GM23338 (cell line): ENCODE measurements at regions not wholly inside any gene's neighbourhood (a gene's known extent, or its start where the extent isn't known, plus 50 kb on each side); places are given as distances from the start of the nearest gene placed in this dataset.

ENCODE experiments used
- ATAC-seq: fragments of 200-7000 bp; cut with Tn5 transposase; 3 replicates; pipeline ENCODE4 v1.9.1; 2020
- DNase-seq: peaks from one replicate; pipeline ENCODE4 v3.0.0-alpha.2; 2015; ENCODE audit warnings: low spot score
- H2AFZ ChIP-seq: fragments of 200-600 bp; sonication (generic); 2 replicates; pipeline ENCODE4 v1.8.0; 2016; ENCODE audit warnings: antibody characterized with exemption, mild to moderate bottlenecking, moderate library complexity
- H3F3A ChIP-seq: fragments of 200-600 bp; sonication (generic); replicated peaks from 2 replicates; pipeline ENCODE4 v1.8.0; 2017; ENCODE audit warnings: antibody characterized with exemption, mixed run types, low read depth
- H3K27ac ChIP-seq: fragments of 200-600 bp; sonication (generic); 2 replicates; pipeline ENCODE4 v1.6.1; 2016; ENCODE audit warnings: low read depth
- H3K27me3 ChIP-seq: fragments of 200-600 bp; sonication (generic); 2 replicates; pipeline ENCODE4 v1.8.0; 2016; ENCODE audit warnings: mild to moderate bottlenecking, mixed run types, moderate library complexity; ENCODE audit not compliant: insufficient read depth
- H3K36me3 ChIP-seq: fragments of 200-600 bp; sonication (generic); 2 replicates; pipeline ENCODE4 v1.8.0; 2016; ENCODE audit warnings: mild to moderate bottlenecking; ENCODE audit not compliant: insufficient read depth
- H3K4me1 ChIP-seq: fragments of 200-600 bp; sonication (generic); 2 replicates; pipeline ENCODE4 v1.8.0; 2016; ENCODE audit warnings: mild to moderate bottlenecking, moderate library complexity; ENCODE audit not compliant: insufficient read depth
- H3K4me2 ChIP-seq: fragments of 200-600 bp; sonication (generic); 2 replicates; pipeline ENCODE4 v1.7.1; 2017; ENCODE audit warnings: mixed run types
- H3K4me3 ChIP-seq: fragments of 200-600 bp; sonication (generic); 2 replicates; pipeline ENCODE4 v1.6.1; 2016; ENCODE audit warnings: mixed run types
- H3K79me2 ChIP-seq: fragments of 200-600 bp; sonication (generic); replicated peaks from 2 replicates; pipeline ENCODE4 v1.8.0; 2017; ENCODE audit warnings: mild to moderate bottlenecking; ENCODE audit not compliant: insufficient read depth
- H3K9me2 ChIP-seq: fragments of 200-600 bp; sonication (generic); 2 replicates; pipeline ENCODE4 v1.8.0; 2017; ENCODE audit not compliant: insufficient read depth
- H4K20me1 ChIP-seq: fragments of 200-600 bp; sonication (generic); replicated peaks from 2 replicates; pipeline ENCODE4 v1.8.0; 2017; ENCODE audit warnings: mild to moderate bottlenecking; ENCODE audit not compliant: insufficient read depth
- H3K27ac Mint-ChIP-seq: 2 replicates; pipeline ENCODE4 v1.8.0; 2020; ENCODE audit warnings: inconsistent platforms, mild to moderate bottlenecking, moderate library complexity, mixed read lengths
- H3K27me3 Mint-ChIP-seq: 3 replicates; pipeline ENCODE4 v1.8.0; 2022; ENCODE audit warnings: low read depth, mild to moderate bottlenecking, moderate library complexity, mixed read lengths, inconsistent platforms; ENCODE audit not compliant: insufficient read depth, poor library complexity
- H3K36me3 Mint-ChIP-seq: 3 replicates; pipeline ENCODE4 v1.8.0; 2021; ENCODE audit warnings: low read depth, mild to moderate bottlenecking, inconsistent platforms, moderate library complexity, mixed read lengths
- H3K4me1 Mint-ChIP-seq: 3 replicates; pipeline ENCODE4 v1.8.0; 2020; ENCODE audit warnings: mild to moderate bottlenecking, inconsistent platforms, mixed read lengths
- H3K4me3 Mint-ChIP-seq: 3 replicates; pipeline ENCODE4 v1.8.0; 2021; ENCODE audit warnings: moderate library complexity, mild to moderate bottlenecking, inconsistent platforms, mixed read lengths
- H3K9me3 Mint-ChIP-seq: 3 replicates; pipeline ENCODE4 v1.8.0; 2020; ENCODE audit warnings: moderate library complexity, mild to moderate bottlenecking, inconsistent platforms, mixed read lengths
- CREB1 ChIP-seq: fragments of 250-450 bp; sonication (Bioruptor Pico); IDR thresholded peaks from 2 replicates; pipeline ENCODE4 v1.5.0; 2020; ENCODE audit warnings: low read depth, mild to moderate bottlenecking, moderate library complexity
- ETS1 ChIP-seq: IDR thresholded peaks from 2 replicates; pipeline ENCODE4 v1.6.1; 2016; ENCODE audit warnings: antibody characterized with exemption
- EZH2 ChIP-seq: fragments of 200-600 bp; sonication (generic); IDR thresholded peaks from one replicate; pipeline ENCODE4 v1.8.0; 2017; ENCODE audit warnings: antibody characterized with exemption, mild to moderate bottlenecking, low read depth; ENCODE audit not compliant: unreplicated experiment
- EZH2phosphoT487 ChIP-seq: fragments of 200-600 bp; sonication (generic); IDR thresholded peaks from one replicate; pipeline ENCODE4 v1.8.1; 2018; ENCODE audit warnings: antibody characterized with exemption; ENCODE audit not compliant: unreplicated experiment
- JUNB ChIP-seq: IDR thresholded peaks from one replicate; pipeline ENCODE4 v1.6.1; 2016; ENCODE audit warnings: antibody characterized with exemption; ENCODE audit not compliant: unreplicated experiment
- NANOG ChIP-seq: IDR thresholded peaks from 2 replicates; pipeline ENCODE4 v1.6.1; 2016; ENCODE audit warnings: antibody characterized with exemption, borderline replicate concordance
- POLR2AphosphoS5 ChIP-seq: IDR thresholded peaks from 2 replicates; pipeline ENCODE4 v1.6.1; 2016; ENCODE audit warnings: antibody characterized with exemption, low read depth
- STAT1 ChIP-seq: IDR thresholded peaks from one replicate; pipeline ENCODE4 v1.6.1; 2016; ENCODE audit warnings: antibody characterized with exemption; ENCODE audit not compliant: unreplicated experiment
- ZNF114 ChIP-seq: fragments of 250-450 bp; sonication (Bioruptor Pico); IDR thresholded peaks from 2 replicates; pipeline ENCODE4 v1.5.0; 2020; ENCODE audit warnings: mild to moderate bottlenecking, moderate library complexity
- ZNF331 ChIP-seq: fragments of 250-450 bp; sonication (Bioruptor Pico); IDR thresholded peaks from 2 replicates; pipeline ENCODE4 v1.5.0; 2020; ENCODE audit warnings: low read depth, mild to moderate bottlenecking, moderate library complexity
- ZNF462 ChIP-seq: fragments of 250-450 bp; sonication (Bioruptor Pico); IDR thresholded peaks from 2 replicates; pipeline ENCODE4 v1.5.0; 2020; ENCODE audit warnings: mild to moderate bottlenecking, moderate library complexity
- TF ChIP-seq, protein P1 (sequence below), 2 experiments: fragments of 200-600 bp in 1 of 2; sonication (generic) in 1 of 2; conservative IDR thresholded peaks; 2 replicates each; pipeline versions ENCODE4 v1.5.1 to v1.6.1; 2016 to 2017; ENCODE audit warnings: antibody characterized with exemption in 2 of 2, low read depth in 2 of 2, mild to moderate bottlenecking in 2 of 2, moderate library complexity in 1 of 2
- TF ChIP-seq, protein P2 (sequence below): IDR thresholded peaks from one replicate; pipeline ENCODE4 v1.6.1; 2018; ENCODE audit warnings: antibody characterized with exemption; ENCODE audit not compliant: unreplicated experiment

- Histone ChIP-seq H3K27me3 (no peaks in the 10 kb centered on the region), H3K4me2 (no peak overlapping the region), H2AFZ (peak overlapping the region; percentile 60; the same call in 1 of the 2 replicates), H3K79me2 (no peaks in the 10 kb centered on the region), H4K20me1 (no peaks in the 10 kb centered on the region), H3K27ac (no peak overlapping the region), H3K9me2 (no peaks in the 10 kb centered on the region), H3K4me3 (no peak overlapping the region), H3F3A (no peaks in the 10 kb centered on the region), H3K4me1 (no peaks in the 10 kb centered on the region), H3K36me3 (no peaks in the 10 kb centered on the region)
- Mint-ChIP-seq H3K27me3 (peaks cover 3% of the 10 kb centered on the region), H3K9me3 (peaks cover 7% of the 10 kb centered on the region), H3K4me3 (no peak overlapping the region), H3K36me3 (peaks cover 5% of the 10 kb centered on the region), H3K27ac (no peak overlapping the region), H3K4me1 (no peaks in the 10 kb centered on the region)
- TF ChIP-seq POLR2AphosphoS5 (no peak), ZNF462 (CRISPR knock-in tag) (no peak), ZNF114 (no peak), EZH2 (no peak), ETS1 (no peak), EZH2phosphoT487 (no peak), NANOG (no peak), CREB1 (CRISPR knock-in tag) (no peak), STAT1 (no peak), ZNF331 (CRISPR knock-in tag) (no peak), JUNB (no peak)
- TF ChIP-seq, protein P1, sequence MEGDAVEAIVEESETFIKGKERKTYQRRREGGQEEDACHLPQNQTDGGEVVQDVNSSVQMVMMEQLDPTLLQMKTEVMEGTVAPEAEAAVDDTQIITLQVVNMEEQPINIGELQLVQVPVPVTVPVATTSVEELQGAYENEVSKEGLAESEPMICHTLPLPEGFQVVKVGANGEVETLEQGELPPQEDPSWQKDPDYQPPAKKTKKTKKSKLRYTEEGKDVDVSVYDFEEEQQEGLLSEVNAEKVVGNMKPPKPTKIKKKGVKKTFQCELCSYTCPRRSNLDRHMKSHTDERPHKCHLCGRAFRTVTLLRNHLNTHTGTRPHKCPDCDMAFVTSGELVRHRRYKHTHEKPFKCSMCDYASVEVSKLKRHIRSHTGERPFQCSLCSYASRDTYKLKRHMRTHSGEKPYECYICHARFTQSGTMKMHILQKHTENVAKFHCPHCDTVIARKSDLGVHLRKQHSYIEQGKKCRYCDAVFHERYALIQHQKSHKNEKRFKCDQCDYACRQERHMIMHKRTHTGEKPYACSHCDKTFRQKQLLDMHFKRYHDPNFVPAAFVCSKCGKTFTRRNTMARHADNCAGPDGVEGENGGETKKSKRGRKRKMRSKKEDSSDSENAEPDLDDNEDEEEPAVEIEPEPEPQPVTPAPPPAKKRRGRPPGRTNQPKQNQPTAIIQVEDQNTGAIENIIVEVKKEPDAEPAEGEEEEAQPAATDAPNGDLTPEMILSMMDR (conservative IDR thresholded peaks at IDR 0.05; ENCODE audit: low read depth in 2 of 2), result no peak
- TF ChIP-seq, protein P2, sequence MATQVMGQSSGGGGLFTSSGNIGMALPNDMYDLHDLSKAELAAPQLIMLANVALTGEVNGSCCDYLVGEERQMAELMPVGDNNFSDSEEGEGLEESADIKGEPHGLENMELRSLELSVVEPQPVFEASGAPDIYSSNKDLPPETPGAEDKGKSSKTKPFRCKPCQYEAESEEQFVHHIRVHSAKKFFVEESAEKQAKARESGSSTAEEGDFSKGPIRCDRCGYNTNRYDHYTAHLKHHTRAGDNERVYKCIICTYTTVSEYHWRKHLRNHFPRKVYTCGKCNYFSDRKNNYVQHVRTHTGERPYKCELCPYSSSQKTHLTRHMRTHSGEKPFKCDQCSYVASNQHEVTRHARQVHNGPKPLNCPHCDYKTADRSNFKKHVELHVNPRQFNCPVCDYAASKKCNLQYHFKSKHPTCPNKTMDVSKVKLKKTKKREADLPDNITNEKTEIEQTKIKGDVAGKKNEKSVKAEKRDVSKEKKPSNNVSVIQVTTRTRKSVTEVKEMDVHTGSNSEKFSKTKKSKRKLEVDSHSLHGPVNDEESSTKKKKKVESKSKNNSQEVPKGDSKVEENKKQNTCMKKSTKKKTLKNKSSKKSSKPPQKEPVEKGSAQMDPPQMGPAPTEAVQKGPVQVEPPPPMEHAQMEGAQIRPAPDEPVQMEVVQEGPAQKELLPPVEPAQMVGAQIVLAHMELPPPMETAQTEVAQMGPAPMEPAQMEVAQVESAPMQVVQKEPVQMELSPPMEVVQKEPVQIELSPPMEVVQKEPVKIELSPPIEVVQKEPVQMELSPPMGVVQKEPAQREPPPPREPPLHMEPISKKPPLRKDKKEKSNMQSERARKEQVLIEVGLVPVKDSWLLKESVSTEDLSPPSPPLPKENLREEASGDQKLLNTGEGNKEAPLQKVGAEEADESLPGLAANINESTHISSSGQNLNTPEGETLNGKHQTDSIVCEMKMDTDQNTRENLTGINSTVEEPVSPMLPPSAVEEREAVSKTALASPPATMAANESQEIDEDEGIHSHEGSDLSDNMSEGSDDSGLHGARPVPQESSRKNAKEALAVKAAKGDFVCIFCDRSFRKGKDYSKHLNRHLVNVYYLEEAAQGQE, result no peak
- ATAC-seq, result no peak
- no peak for DNase-seq
Measured at GRCh38 chr2:83522891-83523493, 936.1 kb downstream of the SUCLG1 start.
